B cell (primary cell): ENCODE measurements at regions not wholly inside any gene's neighbourhood (a gene's known extent, or its start where the extent isn't known, plus 50 kb on each side); places are given as distances from the start of the nearest gene placed in this dataset.

ENCODE experiments used
- EZH2 ChIP-seq: IDR thresholded peaks from 2 replicates; pipeline ENCODE4 v1.6.1; 2012; ENCODE audit warnings: borderline replicate concordance, low read depth, mild to moderate bottlenecking, moderate library complexity, low read length; ENCODE audit not compliant: insufficient read depth, poor library complexity, severe bottlenecking
- TF ChIP-seq, protein P1 (sequence below): fragments of 200-600 bp; IDR thresholded peaks from one replicate; pipeline ENCODE4 v1.8.0; 2022; ENCODE audit warnings: antibody characterized with exemption, mild to moderate bottlenecking

DNA sequence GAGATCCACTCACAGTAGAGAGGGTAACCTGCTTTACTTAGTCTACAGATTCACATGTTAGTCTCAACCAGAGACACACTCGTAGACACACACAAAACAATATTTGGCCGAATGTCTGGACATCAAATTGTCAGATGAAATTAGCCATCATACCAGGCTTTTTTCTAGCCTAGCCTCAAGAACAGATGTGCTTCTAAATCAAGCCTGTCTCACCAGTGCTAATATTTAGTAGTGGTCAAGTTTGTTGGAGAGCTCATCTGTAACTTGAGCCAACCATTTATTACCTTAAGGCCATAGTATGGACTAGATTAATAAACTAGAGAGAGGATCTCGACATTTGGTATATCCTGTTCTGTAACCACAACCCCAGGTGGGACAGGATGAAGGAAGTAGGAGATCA is 1118.8 kb upstream of the MAP3K7 start:
- TF ChIP-seq, protein P1, sequence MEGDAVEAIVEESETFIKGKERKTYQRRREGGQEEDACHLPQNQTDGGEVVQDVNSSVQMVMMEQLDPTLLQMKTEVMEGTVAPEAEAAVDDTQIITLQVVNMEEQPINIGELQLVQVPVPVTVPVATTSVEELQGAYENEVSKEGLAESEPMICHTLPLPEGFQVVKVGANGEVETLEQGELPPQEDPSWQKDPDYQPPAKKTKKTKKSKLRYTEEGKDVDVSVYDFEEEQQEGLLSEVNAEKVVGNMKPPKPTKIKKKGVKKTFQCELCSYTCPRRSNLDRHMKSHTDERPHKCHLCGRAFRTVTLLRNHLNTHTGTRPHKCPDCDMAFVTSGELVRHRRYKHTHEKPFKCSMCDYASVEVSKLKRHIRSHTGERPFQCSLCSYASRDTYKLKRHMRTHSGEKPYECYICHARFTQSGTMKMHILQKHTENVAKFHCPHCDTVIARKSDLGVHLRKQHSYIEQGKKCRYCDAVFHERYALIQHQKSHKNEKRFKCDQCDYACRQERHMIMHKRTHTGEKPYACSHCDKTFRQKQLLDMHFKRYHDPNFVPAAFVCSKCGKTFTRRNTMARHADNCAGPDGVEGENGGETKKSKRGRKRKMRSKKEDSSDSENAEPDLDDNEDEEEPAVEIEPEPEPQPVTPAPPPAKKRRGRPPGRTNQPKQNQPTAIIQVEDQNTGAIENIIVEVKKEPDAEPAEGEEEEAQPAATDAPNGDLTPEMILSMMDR, result no peak
- no peak for TF ChIP-seq EZH2
